ENCODE measurements at regions not wholly inside any gene's neighbourhood (a gene's known extent, or its start where the extent isn't known, plus 50 kb on each side); places are given as distances from the start of the nearest gene placed in this dataset.

- Histone ChIP-seq H3K27me3 (ENCODE audit: control insufficient read depth, insufficient read depth, low read length) (no peaks in the 10 kb centered on the region), H3K4me1 (ENCODE audit: control insufficient read depth, insufficient read depth, low read length) (no peaks in the 10 kb centered on the region), H3K4me3 (ENCODE audit: low read depth, low read length) (no peak overlapping the region), H3K27ac (ENCODE audit: low read depth, low read length) (no peak overlapping the region), H3K9me3 (ENCODE audit: control insufficient read depth, insufficient read depth, low read length) (no peaks in the 10 kb centered on the region), H3K36me3 (ENCODE audit: control insufficient read depth, insufficient read depth, low read length) (no peaks in the 10 kb centered on the region)
- no peak for DNase-seq (ENCODE audit: low read depth in 4 of 6, low spot score in 6 of 6)
- 79% methylated on average over 4 of the region's 4 CpGs for WGBS (ENCODE audit: insufficient coverage)
These were observed 153.0 kb downstream of the ICOS start for GRCh38 chr2:204089574-204089973.

GRCh38 chr2:204090021-204090420 is 153.5 kb downstream of the ICOS start:
- DNase-seq (ENCODE audit: low read depth in 4 of 6, low spot score in 6 of 6) = peak in 2 of 6 donors; percentile 56 to 71
- no peaks in the 10 kb centered on the region for H3K9me3 ChIP-seq (ENCODE audit: control insufficient read depth, insufficient read depth, low read length)
- H3K4me1 ChIP-seq (ENCODE audit: control insufficient read depth, insufficient read depth, low read length) = no peaks in the 10 kb centered on the region
- H3K36me3 ChIP-seq (ENCODE audit: control insufficient read depth, insufficient read depth, low read length) = no peaks in the 10 kb centered on the region
- WGBS (ENCODE audit: insufficient coverage) = no CpG with 5 or more reads among the region's 3 CpGs
- H3K27ac ChIP-seq (ENCODE audit: low read depth, low read length) = no peak overlapping the region
- no peaks in the 10 kb centered on the region for H3K27me3 ChIP-seq (ENCODE audit: control insufficient read depth, insufficient read depth, low read length)
- no peak overlapping the region for H3K4me3 ChIP-seq (ENCODE audit: low read depth, low read length)

DNA sequence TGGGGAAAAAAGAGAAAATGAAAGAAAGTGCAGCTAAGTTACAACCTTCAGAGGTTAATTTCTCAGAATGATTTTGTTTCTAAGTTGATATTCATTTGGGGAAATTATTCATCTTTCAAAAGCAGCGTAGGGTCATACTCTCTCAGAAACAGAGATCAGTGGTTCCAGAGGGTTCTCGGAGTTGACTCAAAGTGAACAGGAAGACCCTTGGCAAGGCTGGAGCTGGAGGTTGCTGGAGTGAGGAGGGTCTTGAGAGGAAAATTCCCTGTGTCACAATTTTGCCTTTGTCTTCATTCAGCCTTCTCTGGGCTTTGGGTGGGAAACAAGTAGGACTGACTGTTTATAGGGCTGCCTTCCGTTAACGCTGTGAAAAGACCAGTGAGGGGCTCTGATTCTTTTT is 168.2 kb downstream of the ICOS start:
- Histone ChIP-seq H3K4me3 (ENCODE audit: low read depth, low read length) (no peak overlapping the region), H3K9me3 (ENCODE audit: control insufficient read depth, insufficient read depth, low read length) (no peaks in the 10 kb centered on the region), H3K4me1 (ENCODE audit: control insufficient read depth, insufficient read depth, low read length) (peaks cover 4% of the 10 kb centered on the region), H3K27ac (ENCODE audit: low read depth, low read length) (no peak overlapping the region), H3K36me3 (ENCODE audit: control insufficient read depth, insufficient read depth, low read length) (no peaks in the 10 kb centered on the region), H3K27me3 (ENCODE audit: control insufficient read depth, insufficient read depth, low read length) (no peaks in the 10 kb centered on the region)
- WGBS (ENCODE audit: insufficient coverage) = 90% methylated on average over 2 of the region's 4 CpGs
- DNase-seq (ENCODE audit: low read depth in 4 of 6, low spot score in 6 of 6) = no peak

GRCh38 chr2:204108330-204108751 is 171.8 kb downstream of the ICOS start:
- Histone ChIP-seq H3K27me3 (ENCODE audit: control insufficient read depth, insufficient read depth, low read length) (no peaks in the 10 kb centered on the region), H3K27ac (ENCODE audit: low read depth, low read length) (peak overlapping the region; percentile 11), H3K9me3 (ENCODE audit: control insufficient read depth, insufficient read depth, low read length) (no peaks in the 10 kb centered on the region), H3K4me1 (ENCODE audit: control insufficient read depth, insufficient read depth, low read length) (peaks cover 8% of the 10 kb centered on the region), H3K36me3 (ENCODE audit: control insufficient read depth, insufficient read depth, low read length) (no peaks in the 10 kb centered on the region), H3K4me3 (ENCODE audit: low read depth, low read length) (no peak overlapping the region)
- DNase-seq (ENCODE audit: low read depth in 4 of 6, low spot score in 6 of 6) = peak in 5 of 6 donors; percentile 31 to 96 (median 69)
- 0% methylated on average over 1 of the region's 3 CpGs for WGBS (ENCODE audit: insufficient coverage)

DNA sequence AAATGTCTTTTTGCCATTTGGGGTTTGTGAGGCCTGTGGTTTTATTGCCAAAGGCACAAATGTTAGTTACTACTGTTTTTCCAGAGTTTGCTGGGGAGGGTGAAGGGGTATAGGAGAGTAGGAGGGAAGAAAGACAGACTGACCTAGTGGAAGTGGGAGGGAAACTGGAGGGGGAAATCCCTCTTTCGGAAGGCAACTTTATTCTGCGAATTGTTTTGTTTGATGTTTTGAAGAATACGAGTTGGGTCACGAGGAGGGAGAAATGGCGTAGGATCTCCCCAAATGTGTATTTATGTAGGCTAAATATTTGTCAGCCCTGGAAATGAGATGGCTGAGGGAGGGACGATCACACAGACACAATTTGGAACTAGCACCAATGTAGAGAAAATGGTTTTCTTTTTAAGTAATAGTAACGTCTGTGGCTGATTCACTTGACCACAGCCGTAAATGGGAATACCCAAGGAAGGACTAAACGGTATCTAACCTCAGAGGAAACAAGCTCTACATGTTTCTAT is 172.3 kb downstream of the ICOS start:
- H3K9me3 ChIP-seq (ENCODE audit: control insufficient read depth, insufficient read depth, low read length) = no peaks in the 10 kb centered on the region
- 39% methylated on average over 8 of the region's 9 CpGs for WGBS (ENCODE audit: insufficient coverage)
- H3K4me3 ChIP-seq (ENCODE audit: low read depth, low read length) = no peak overlapping the region
- H3K27me3 ChIP-seq (ENCODE audit: control insufficient read depth, insufficient read depth, low read length) = no peaks in the 10 kb centered on the region
- peaks cover 8% of the 10 kb centered on the region for H3K4me1 ChIP-seq (ENCODE audit: control insufficient read depth, insufficient read depth, low read length)
- H3K36me3 ChIP-seq (ENCODE audit: control insufficient read depth, insufficient read depth, low read length) = no peaks in the 10 kb centered on the region
- peak in 1 of 6 donors; percentile 48 for DNase-seq (ENCODE audit: low read depth in 4 of 6, low spot score in 6 of 6)
- peak overlapping the region; percentile 11 for H3K27ac ChIP-seq (ENCODE audit: low read depth, low read length)

GRCh38 chr2:204109681-204110080 is 173.1 kb downstream of the ICOS start:
- DNase-seq (ENCODE audit: low read depth in 4 of 6, low spot score in 6 of 6) = peak in 1 of 6 donors; percentile 68
- no peaks in the 10 kb centered on the region for H3K9me3 ChIP-seq (ENCODE audit: control insufficient read depth, insufficient read depth, low read length)
- no peaks in the 10 kb centered on the region for H3K36me3 ChIP-seq (ENCODE audit: control insufficient read depth, insufficient read depth, low read length)
- no peaks in the 10 kb centered on the region for H3K27me3 ChIP-seq (ENCODE audit: control insufficient read depth, insufficient read depth, low read length)
- H3K4me3 ChIP-seq (ENCODE audit: low read depth, low read length) = no peak overlapping the region
- 56% methylated on average over 11 of the region's 11 CpGs for WGBS (ENCODE audit: insufficient coverage)
- peak overlapping the region; percentile 11 for H3K27ac ChIP-seq (ENCODE audit: low read depth, low read length)
- peaks cover 8% of the 10 kb centered on the region for H3K4me1 ChIP-seq (ENCODE audit: control insufficient read depth, insufficient read depth, low read length)

GRCh38 chr2:204110338-204110741 is 173.8 kb downstream of the ICOS start:
- H3K9me3 ChIP-seq (ENCODE audit: control insufficient read depth, insufficient read depth, low read length) = no peaks in the 10 kb centered on the region
- DNase-seq (ENCODE audit: low read depth in 4 of 6, low spot score in 6 of 6) = peak in 1 of 6 donors; percentile 50
- peaks cover 8% of the 10 kb centered on the region for H3K4me1 ChIP-seq (ENCODE audit: control insufficient read depth, insufficient read depth, low read length)
- peak overlapping the region; percentile 11 for H3K27ac ChIP-seq (ENCODE audit: low read depth, low read length)
- 81% methylated on average over 2 of the region's 8 CpGs for WGBS (ENCODE audit: insufficient coverage)
- H3K27me3 ChIP-seq (ENCODE audit: control insufficient read depth, insufficient read depth, low read length) = no peaks in the 10 kb centered on the region
- H3K4me3 ChIP-seq (ENCODE audit: low read depth, low read length) = no peak overlapping the region
- H3K36me3 ChIP-seq (ENCODE audit: control insufficient read depth, insufficient read depth, low read length) = no peaks in the 10 kb centered on the region

DNA sequence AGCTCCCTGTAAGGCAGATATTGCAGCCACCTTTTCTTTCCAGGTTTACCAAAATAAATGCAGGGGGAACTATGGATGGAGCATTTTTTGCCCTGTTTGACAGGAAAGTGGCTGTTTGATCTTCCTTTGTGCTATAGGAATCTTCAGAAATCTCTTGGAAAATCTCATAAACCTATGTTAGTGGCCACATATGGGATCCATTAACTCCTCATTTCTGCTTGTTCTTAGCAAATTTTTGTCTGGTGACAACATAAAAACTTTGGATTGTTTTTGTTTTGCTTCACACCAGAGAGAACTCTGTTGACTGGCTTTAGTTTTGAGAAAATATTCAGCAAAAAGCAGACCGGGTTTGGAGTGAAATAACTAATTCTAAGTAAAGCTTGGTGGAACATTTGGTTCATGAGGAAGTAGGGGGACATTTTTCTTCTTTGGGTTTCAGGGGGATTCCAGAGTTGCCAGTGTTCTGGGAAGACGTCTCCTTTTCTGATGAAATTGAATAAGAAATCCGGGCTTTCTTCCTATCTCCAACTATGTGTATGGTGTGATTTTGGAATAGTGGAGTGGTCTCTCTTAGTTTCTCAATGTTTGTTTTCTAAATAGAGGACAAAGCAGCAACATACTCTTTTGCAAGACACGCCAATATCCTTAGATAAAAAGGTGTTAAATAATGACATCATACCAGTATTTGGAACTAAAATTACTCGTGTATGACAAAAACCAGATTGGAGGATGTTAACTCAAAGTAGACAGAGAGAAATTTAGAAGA is 174.4 kb downstream of the ICOS start:
- H3K27ac ChIP-seq (ENCODE audit: low read depth, low read length) = peak overlapping the region; percentile 67
- no peaks in the 10 kb centered on the region for H3K9me3 ChIP-seq (ENCODE audit: control insufficient read depth, insufficient read depth, low read length)
- 70% methylated on average over 1 of the region's 5 CpGs for WGBS (ENCODE audit: insufficient coverage)
- H3K4me3 ChIP-seq (ENCODE audit: low read depth, low read length) = no peak overlapping the region
- no peaks in the 10 kb centered on the region for H3K36me3 ChIP-seq (ENCODE audit: control insufficient read depth, insufficient read depth, low read length)
- no peaks in the 10 kb centered on the region for H3K27me3 ChIP-seq (ENCODE audit: control insufficient read depth, insufficient read depth, low read length)
- H3K4me1 ChIP-seq (ENCODE audit: control insufficient read depth, insufficient read depth, low read length) = peaks cover 8% of the 10 kb centered on the region
- DNase-seq (ENCODE audit: low read depth in 4 of 6, low spot score in 6 of 6) = peak in 1 of 6 donors; percentile 56

GRCh38 chr2:204112084-204112770 is 175.7 kb downstream of the ICOS start:
- Histone ChIP-seq H3K27ac (ENCODE audit: low read depth, low read length) (peak overlapping the region; percentile 16), H3K36me3 (ENCODE audit: control insufficient read depth, insufficient read depth, low read length) (no peaks in the 10 kb centered on the region), H3K27me3 (ENCODE audit: control insufficient read depth, insufficient read depth, low read length) (no peaks in the 10 kb centered on the region), H3K9me3 (ENCODE audit: control insufficient read depth, insufficient read depth, low read length) (no peaks in the 10 kb centered on the region), H3K4me1 (ENCODE audit: control insufficient read depth, insufficient read depth, low read length) (peaks cover 8% of the 10 kb centered on the region), H3K4me3 (ENCODE audit: low read depth, low read length) (no peak overlapping the region)
- WGBS (ENCODE audit: insufficient coverage) = 32% methylated on average over 3 of the region's 6 CpGs
- peak in 2 of 6 donors; percentile 54 for DNase-seq (ENCODE audit: low read depth in 4 of 6, low spot score in 6 of 6)

Measured in spinal cord (tissue), 9 donors.